HG02623 (cell line): ENCODE measurements at regions not wholly inside any gene's neighbourhood (a gene's known extent, or its start where the extent isn't known, plus 50 kb on each side); places are given as distances from the start of the nearest gene placed in this dataset.

Source experiments
- ATAC-seq: cut with Tn5 transposase; IDR thresholded peaks from one replicate; pipeline ENCODE4 v1.9.1; 2021; ENCODE audit warnings: moderate library complexity; ENCODE audit not compliant: unreplicated experiment

GRCh38 chr1:42096554-42096953 is 56.7 kb upstream of the GUCA2B start:
- ATAC-seq = no peak

DNA sequence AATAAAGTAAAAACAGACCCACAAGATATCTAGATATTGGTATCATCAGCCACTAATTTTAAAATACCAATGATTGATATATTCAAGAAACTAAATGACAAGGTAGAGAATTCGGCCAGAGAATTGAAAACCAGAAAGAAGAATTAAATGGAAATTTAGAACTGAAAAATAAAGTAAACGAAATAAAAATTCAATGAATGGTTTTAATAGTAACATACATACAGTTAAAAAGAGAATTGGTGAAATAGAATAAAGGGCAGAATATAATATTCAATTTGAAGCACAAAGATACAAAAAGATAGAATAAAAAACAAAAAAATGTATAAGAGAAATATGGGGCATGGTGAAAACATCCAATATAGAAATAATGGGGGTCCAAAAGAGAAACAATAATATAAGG is 64.0 kb upstream of the GUCA2B start:
- no peak for ATAC-seq

- no peak for ATAC-seq
Observed at GRCh38 chr1:42086146-42086545, 67.1 kb upstream of the GUCA2B start.

DNA sequence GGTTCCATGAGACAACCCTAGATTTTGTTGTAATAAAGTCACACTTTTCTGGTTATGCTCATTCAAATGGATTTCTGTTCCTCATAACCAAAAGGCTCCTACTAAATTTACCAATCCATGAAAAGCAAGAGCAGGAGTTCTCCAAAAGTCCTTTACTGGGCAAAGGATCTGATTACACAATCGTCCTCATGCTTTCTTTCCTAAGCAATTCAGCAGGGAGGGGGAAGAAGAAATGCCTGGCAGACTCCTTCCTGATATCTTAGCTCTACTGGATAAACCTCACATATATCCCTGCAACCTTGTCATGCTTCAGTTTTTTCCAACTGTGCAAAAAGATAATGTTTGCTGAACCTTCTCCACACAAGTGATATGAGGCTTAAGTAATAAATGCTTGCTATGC is 67.6 kb upstream of the GUCA2B start:
- ATAC-seq = no peak

DNA sequence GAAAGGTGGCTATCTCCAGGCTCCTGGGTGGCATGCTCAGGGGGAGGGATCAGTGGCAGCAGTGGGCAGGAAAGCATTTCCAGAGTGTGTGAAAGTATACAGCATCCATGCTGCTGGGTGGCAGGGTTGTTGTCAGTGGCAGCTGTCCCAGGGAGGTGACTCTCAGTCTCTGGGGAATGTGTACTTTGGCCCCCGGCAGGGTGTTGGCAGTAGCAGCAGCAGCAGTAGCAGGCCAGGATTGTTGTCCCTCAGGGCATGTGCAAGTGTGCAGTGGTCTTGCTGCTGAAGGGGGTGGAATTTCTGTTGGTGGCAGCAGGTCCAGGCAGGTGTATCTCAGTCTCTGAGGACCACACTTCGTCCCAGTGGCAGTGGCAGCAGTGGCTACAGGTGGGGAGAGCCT is 71.7 kb upstream of the GUCA2B start:
- ATAC-seq = no peak

- no peak for ATAC-seq
Observed at GRCh38 chr1:42075179-42075578, 78.0 kb upstream of the GUCA2B start.

- ATAC-seq = no peak
Observed at GRCh38 chr1:42070996-42071395, 82.2 kb upstream of the GUCA2B start.

- ATAC-seq = no peak
Observed at GRCh38 chr1:42057800-42058199, 95.4 kb upstream of the GUCA2B start.

GRCh38 chr1:42056460-42056859 is 96.8 kb upstream of the GUCA2B start:
- no peak for ATAC-seq

GRCh38 chr1:42055061-42055460 is 98.1 kb upstream of the GUCA2B start:
- no peak for ATAC-seq

- no peak for ATAC-seq
Observed at GRCh38 chr1:42052072-42052699, 101.0 kb upstream of the GUCA2B start.

DNA sequence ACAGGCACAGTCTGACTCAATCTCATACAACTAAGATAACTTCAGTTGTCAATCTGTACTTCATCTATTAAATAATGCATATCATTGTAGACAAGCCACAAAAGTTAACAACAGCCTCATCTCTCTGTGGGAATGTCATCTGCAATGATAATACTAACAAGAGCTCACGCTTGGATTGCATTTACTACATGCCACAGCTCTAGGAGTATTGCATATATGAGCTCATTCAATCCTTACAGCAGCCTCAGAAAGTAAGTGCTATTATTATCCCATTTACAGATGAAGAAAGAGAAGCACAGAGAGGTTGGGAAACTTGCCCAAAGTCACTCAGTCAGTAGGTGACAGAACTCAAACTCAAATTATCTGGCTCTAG is 105.7 kb upstream of the GUCA2B start:
- ATAC-seq = no peak

- no peak for ATAC-seq
Observed at GRCh38 chr1:42046761-42047507, 106.3 kb upstream of the GUCA2B start.

DNA sequence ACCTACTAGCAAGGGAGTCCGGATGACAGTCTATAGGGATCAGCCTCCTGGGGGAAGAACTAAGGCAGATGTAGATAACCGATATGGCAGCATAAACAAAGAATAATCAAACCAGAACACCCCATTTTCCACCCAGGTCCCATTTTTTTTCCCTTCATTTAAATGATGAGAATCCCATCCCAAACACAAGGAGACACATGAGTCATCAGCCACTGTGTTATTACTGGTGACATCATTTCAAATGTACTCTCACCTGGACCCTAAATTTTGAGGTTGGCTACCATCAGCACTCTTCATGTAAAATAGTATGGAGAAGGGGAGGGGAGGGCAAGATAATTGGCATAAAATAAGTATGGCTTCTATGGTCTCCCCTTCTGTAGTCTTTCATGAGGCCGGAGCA is 108.9 kb upstream of the GUCA2B start:
- ATAC-seq = no peak

DNA sequence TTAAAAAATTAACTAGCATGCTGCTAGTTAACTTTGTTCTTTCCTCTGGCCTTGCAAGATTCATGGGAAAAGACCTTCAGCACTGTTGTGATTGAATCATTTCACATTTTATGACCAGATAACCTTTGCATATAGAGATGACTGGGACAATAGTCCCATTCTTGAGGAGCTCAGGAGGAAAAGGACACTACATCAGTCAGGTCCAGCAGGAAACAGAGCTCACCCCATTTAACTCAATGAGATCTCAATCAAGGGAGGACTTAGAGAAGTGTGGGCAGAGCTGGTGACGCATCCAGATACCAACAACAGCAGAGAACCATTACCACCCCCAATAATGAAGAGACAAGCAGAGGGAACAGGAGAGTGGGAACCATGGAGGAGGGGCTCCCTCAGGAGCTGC is 109.4 kb upstream of the GUCA2B start:
- ATAC-seq = no peak

GRCh38 chr1:42043182-42043581 is 110.0 kb upstream of the GUCA2B start:
- no peak for ATAC-seq

GRCh38 chr1:42041031-42041430 is 112.2 kb upstream of the GUCA2B start:
- ATAC-seq = no peak

GRCh38 chr1:42040159-42040558 is 113.1 kb upstream of the GUCA2B start:
- ATAC-seq = no peak

- no peak for ATAC-seq
Observed at GRCh38 chr1:42038261-42038660, 114.9 kb upstream of the GUCA2B start.

- ATAC-seq = no peak
Observed at GRCh38 chr1:42037586-42037985, 115.6 kb upstream of the GUCA2B start.

- ATAC-seq = no peak
Observed at GRCh38 chr1:42037161-42037560, 116.0 kb upstream of the GUCA2B start.

- ATAC-seq = peak; percentile 91
Observed at GRCh38 chr1:42035830-42036604, 117.2 kb upstream of the GUCA2B start.
